Effector memory CD8-positive, alpha-beta T cell (primary cell): ENCODE measurements at regions not wholly inside any gene's neighbourhood (a gene's known extent, or its start where the extent isn't known, plus 50 kb on each side); places are given as distances from the start of the nearest gene placed in this dataset.

Experiments
- ATAC-seq: fragments of 150-1000 bp; cut with Tn5 transposase; replicated peaks from 2 replicates; pipeline ENCODE4 v1.10.0; 2021; ENCODE audit warnings: mild to moderate bottlenecking, moderate library complexity
- DNase-seq, 3 experiments: peaks; one replicate each; pipeline ENCODE4 v3.0.0; 2021
- H3K27ac Mint-ChIP-seq, 2 donors: one replicate each; pipeline ENCODE4 v1.8.0; 2022; ENCODE audit warnings: mild to moderate bottlenecking in 2 of 2, mixed read lengths in 2 of 2, moderate library complexity in 2 of 2
- H3K27me3 Mint-ChIP-seq, 2 donors: one replicate each; pipeline ENCODE4 v1.8.0; 2022; ENCODE audit warnings: mixed read lengths in 2 of 2
- H3K36me3 Mint-ChIP-seq: one replicate; pipeline ENCODE4 v1.8.0; 2022; ENCODE audit warnings: mild to moderate bottlenecking, moderate library complexity, mixed read lengths; ENCODE audit not compliant: insufficient read depth
- H3K4me1 Mint-ChIP-seq, 2 donors: one replicate each; pipeline ENCODE4 v1.8.0; 2022; ENCODE audit warnings: low read depth in 2 of 2, mixed read lengths in 2 of 2
- H3K4me3 Mint-ChIP-seq, 2 donors: one replicate each; pipeline ENCODE4 v1.8.0; 2022; ENCODE audit warnings: mild to moderate bottlenecking in 2 of 2, mixed read lengths in 2 of 2, moderate library complexity in 2 of 2
- H3K9me3 Mint-ChIP-seq, 2 donors: one replicate each; pipeline ENCODE4 v1.8.0; 2022; ENCODE audit warnings: mixed read lengths in 2 of 2

GRCh38 chr12:4112734-4113325, 160.7 kb upstream of the CCND2 start:
- Mint-ChIP-seq H3K9me3 (no peaks in the 10 kb centered on the region), H3K27me3 (peaks cover 0 to 38% of the 10 kb centered on the region in 2 donors), H3K4me3 (no peak overlapping the region), H3K36me3 (peaks cover 3% of the 10 kb centered on the region), H3K27ac (no peak overlapping the region), H3K4me1 (peaks cover 11 to 14% of the 10 kb centered on the region in 2 donors)
- DNase-seq (no peak), ATAC-seq (no peak)

DNA sequence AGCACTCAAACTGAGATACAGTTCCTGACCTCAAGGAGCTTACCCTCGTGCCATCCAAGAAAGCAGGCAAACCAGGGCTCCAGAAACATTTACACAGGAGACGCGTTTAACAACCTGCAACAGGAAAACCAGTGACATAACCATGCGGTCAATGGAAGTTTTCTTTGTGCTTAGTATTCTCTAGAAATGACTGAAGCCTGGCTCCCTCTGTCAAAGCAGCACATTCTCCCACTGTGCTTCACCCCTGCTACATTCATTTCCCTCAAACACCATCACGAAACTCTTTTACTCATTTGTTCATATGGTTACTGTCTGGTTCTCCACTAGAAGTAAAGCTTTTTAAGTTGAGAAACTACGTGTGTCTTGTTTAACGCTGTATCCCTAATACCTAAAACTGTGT, 161.3 kb upstream of the CCND2 start:
- peaks cover 12 to 16% of the 10 kb centered on the region in 2 donors for H3K4me1 Mint-ChIP-seq
- peaks cover 3% of the 10 kb centered on the region for H3K36me3 Mint-ChIP-seq
- ATAC-seq (no peak), DNase-seq (no peak)
- H3K27me3 Mint-ChIP-seq, result peaks cover 0 to 38% of the 10 kb centered on the region in 2 donors
- H3K4me3 Mint-ChIP-seq, result no peak overlapping the region
- H3K27ac Mint-ChIP-seq, result no peak overlapping the region
- H3K9me3 Mint-ChIP-seq, result no peaks in the 10 kb centered on the region

- H3K4me1 Mint-ChIP-seq, result peaks cover 20 to 22% of the 10 kb centered on the region in 2 donors
- ATAC-seq, result no peak
- no peaks in the 10 kb centered on the region for H3K9me3 Mint-ChIP-seq
- no peak for DNase-seq
- H3K27ac Mint-ChIP-seq, result no peak overlapping the region
- peaks cover 3% of the 10 kb centered on the region for H3K36me3 Mint-ChIP-seq
- H3K27me3 Mint-ChIP-seq, result peaks cover 0 to 37% of the 10 kb centered on the region in 2 donors
- H3K4me3 Mint-ChIP-seq, result no peak overlapping the region
Measured at GRCh38 chr12:4111010-4111409, 162.6 kb upstream of the CCND2 start.

DNA sequence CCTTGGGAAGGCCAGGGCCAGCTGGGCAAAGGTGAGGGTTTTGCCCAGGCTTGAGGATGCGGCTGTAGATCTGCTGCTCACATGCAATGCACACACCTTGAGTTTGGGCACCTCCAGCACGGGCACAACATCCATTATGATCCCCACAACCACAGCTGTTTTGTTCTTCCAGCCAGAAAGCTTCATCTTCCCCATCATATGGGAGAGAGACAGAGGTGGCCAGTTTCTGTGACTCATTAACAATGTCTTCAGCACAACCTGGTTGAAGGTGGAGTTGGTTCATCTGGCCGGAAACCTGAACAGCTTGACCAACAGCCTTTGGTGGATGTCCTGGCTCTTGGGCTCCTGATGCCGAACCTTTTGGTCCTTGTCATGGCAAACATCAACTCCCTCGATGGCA, 163.7 kb upstream of the CCND2 start:
- DNase-seq (no peak), ATAC-seq (no peak)
- Mint-ChIP-seq H3K9me3 (no peaks in the 10 kb centered on the region), H3K4me1 (peaks cover 12 to 13% of the 10 kb centered on the region in 2 donors), H3K27ac (peak overlapping the region in 1 of 2 donors; percentile 3), H3K36me3 (no peaks in the 10 kb centered on the region), H3K4me3 (no peak overlapping the region), H3K27me3 (peaks cover 0 to 25% of the 10 kb centered on the region in 2 donors)

DNA sequence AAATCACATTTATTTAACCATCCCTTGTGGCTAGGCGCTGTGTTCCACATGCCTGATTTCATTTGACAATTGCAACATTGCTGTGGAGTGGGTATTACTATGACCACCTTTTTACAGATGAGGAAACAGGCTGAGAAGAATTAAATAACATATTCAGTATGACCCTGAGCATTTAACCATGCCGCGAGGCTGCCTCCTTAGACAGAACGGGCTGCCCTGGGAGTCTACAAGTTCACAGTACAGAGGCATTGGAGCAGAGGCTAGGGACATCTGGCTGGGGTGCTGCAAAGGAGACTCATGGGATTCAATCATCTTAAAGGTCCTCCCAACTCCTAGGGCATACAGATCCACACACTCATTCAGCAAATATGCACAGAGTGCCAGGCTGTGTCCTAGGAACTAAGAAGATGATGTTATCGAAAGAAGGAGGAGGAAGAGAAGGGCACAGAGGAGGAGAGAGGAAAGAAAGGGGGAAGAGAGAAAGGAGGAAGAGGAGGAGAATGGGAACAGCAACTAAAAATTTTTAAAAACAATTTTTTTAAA, 164.7 kb upstream of the CCND2 start:
- Mint-ChIP-seq H3K27me3 (peaks cover under 1 to 24% of the 10 kb centered on the region in 2 donors), H3K27ac (peak overlapping the region in 1 of 2 donors; percentile 3), H3K4me3 (no peak overlapping the region), H3K9me3 (no peaks in the 10 kb centered on the region), H3K4me1 (peaks cover 10 to 13% of the 10 kb centered on the region in 2 donors), H3K36me3 (no peaks in the 10 kb centered on the region)
- ATAC-seq, result no peak
- DNase-seq, result no peak

GRCh38 chr12:4107911-4108697, 165.5 kb upstream of the CCND2 start:
- DNase-seq, result no peak
- H3K4me3 Mint-ChIP-seq, result no peak overlapping the region
- peaks cover 4 to 24% of the 10 kb centered on the region in 2 donors for H3K27me3 Mint-ChIP-seq
- no peak for ATAC-seq
- no peaks in the 10 kb centered on the region for H3K36me3 Mint-ChIP-seq
- no peaks in the 10 kb centered on the region for H3K9me3 Mint-ChIP-seq
- H3K27ac Mint-ChIP-seq, result peak overlapping the region in 1 of 2 donors; percentile 83
- peaks cover 10 to 13% of the 10 kb centered on the region in 2 donors for H3K4me1 Mint-ChIP-seq

GRCh38 chr12:4107436-4107878, 166.1 kb upstream of the CCND2 start:
- H3K4me1 Mint-ChIP-seq, result peaks cover 10 to 13% of the 10 kb centered on the region in 2 donors
- H3K4me3 Mint-ChIP-seq, result peak overlapping the region in 1 of 2 donors; percentile 23
- H3K27ac Mint-ChIP-seq, result peak overlapping the region; percentile 54 to 83
- peak; percentile 69 to 78 (median 75) for DNase-seq
- H3K9me3 Mint-ChIP-seq, result no peaks in the 10 kb centered on the region
- peak; percentile 99 for ATAC-seq
- H3K36me3 Mint-ChIP-seq, result no peaks in the 10 kb centered on the region
- H3K27me3 Mint-ChIP-seq, result peaks cover 4 to 23% of the 10 kb centered on the region in 2 donors

- Mint-ChIP-seq H3K4me3 (peak overlapping the region in 1 of 2 donors; percentile 40), H3K27ac (peak overlapping the region; percentile 54 to 83), H3K9me3 (no peaks in the 10 kb centered on the region), H3K27me3 (peaks cover 4 to 15% of the 10 kb centered on the region in 2 donors), H3K36me3 (no peaks in the 10 kb centered on the region), H3K4me1 (peaks cover 10 to 11% of the 10 kb centered on the region in 2 donors)
- ATAC-seq (peak; percentile 45), DNase-seq (no peak)
Measured at GRCh38 chr12:4106621-4107020, 166.9 kb upstream of the CCND2 start.

GRCh38 chr12:4104722-4105244, 168.8 kb upstream of the CCND2 start:
- no peak for ATAC-seq
- H3K27me3 Mint-ChIP-seq, result peaks cover 8 to 18% of the 10 kb centered on the region in 2 donors
- H3K27ac Mint-ChIP-seq, result no peak overlapping the region

DNA sequence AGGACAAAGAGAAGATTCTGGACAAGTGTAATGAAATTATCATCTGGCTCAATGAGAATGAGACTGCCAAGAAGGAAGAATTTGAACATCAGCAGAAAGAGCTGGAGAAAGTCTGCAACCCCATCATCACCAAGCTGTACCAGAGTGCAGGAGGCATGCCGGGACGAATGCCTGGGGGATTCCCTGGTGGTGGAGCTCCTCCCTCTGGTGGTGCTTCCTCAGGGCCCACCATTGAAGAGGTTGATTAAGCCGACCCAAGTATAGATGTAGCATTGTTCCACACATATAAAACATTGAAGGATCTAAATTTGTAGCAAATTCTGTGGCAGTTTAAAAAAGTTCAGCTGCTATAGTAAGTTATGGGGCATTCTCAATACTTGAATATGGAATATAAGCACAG, 174.3 kb upstream of the CCND2 start:
- no peaks in the 10 kb centered on the region for H3K36me3 Mint-ChIP-seq
- H3K9me3 Mint-ChIP-seq, result no peaks in the 10 kb centered on the region
- no peak for ATAC-seq
- DNase-seq, result no peak
- H3K4me1 Mint-ChIP-seq, result no peaks in the 10 kb centered on the region
- H3K27ac Mint-ChIP-seq, result no peak overlapping the region
- H3K4me3 Mint-ChIP-seq, result no peak overlapping the region
- peaks cover 20 to 28% of the 10 kb centered on the region in 2 donors for H3K27me3 Mint-ChIP-seq

More at GRCh38 chr12:4104722-4105244, 168.8 kb upstream of the CCND2 start:
- DNase-seq, result no peak
- Mint-ChIP-seq H3K4me1 (peaks cover 10 to 11% of the 10 kb centered on the region in 2 donors), H3K4me3 (no peak overlapping the region), H3K36me3 (no peaks in the 10 kb centered on the region), H3K9me3 (no peaks in the 10 kb centered on the region)

- Mint-ChIP-seq H3K4me3 (no peak overlapping the region), H3K36me3 (no peaks in the 10 kb centered on the region), H3K27ac (no peak overlapping the region), H3K27me3 (peaks cover 17 to 25% of the 10 kb centered on the region in 2 donors), H3K4me1 (no peaks in the 10 kb centered on the region), H3K9me3 (no peaks in the 10 kb centered on the region)
- DNase-seq, result no peak
- ATAC-seq, result no peak
Measured at GRCh38 chr12:4091016-4091743, 182.4 kb upstream of the CCND2 start.

DNA sequence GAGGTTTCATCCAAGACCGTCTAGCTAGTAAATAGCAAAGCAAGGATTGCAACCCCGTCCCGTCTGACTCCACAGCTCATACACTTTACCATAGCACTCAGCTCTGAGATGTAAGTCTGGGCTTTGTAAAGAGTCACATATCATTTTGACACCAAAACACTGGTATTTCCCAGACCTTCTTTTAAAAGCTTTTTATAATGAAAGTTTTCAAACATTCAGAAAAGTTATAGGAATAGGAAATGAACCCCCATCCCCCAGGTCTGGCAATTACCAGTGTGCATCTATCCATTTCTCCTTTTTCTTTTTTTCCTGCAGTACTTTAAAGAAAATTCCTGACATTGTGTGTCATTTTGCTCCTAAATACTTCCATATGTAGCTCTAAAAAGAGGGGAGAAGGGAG, 183.6 kb upstream of the CCND2 start:
- Mint-ChIP-seq H3K27me3 (peaks cover 17 to 25% of the 10 kb centered on the region in 2 donors), H3K36me3 (no peaks in the 10 kb centered on the region), H3K4me3 (no peak overlapping the region), H3K27ac (no peak overlapping the region), H3K9me3 (no peaks in the 10 kb centered on the region), H3K4me1 (no peaks in the 10 kb centered on the region)
- ATAC-seq (no peak), DNase-seq (no peak)

DNA sequence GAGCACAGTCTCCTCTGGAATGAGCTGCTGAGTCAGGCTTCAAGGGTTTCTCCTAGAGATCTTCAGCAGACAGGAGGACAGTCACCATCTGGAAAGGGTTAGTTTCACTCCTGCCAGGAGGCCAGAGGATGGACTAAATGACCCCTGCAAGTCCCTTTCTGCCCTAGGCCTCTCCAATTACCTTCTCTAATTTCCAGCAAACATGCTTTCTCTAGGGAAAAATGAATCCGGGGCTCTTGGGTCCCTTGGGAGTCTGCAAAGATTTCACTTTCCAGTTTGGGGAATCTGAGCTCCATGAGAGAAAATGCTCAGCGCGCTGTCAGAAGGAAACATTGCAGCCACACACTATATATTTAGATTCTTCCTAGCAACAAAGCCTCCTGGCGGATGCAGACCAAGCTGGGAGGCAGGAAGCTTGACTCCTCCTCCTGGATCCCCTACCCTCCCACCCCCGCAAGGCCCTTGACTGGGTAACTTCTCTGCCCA, 184.4 kb upstream of the CCND2 start:
- H3K9me3 Mint-ChIP-seq, result no peaks in the 10 kb centered on the region
- peaks cover 18 to 23% of the 10 kb centered on the region in 2 donors for H3K27me3 Mint-ChIP-seq
- no peaks in the 10 kb centered on the region for H3K36me3 Mint-ChIP-seq
- H3K4me3 Mint-ChIP-seq, result no peak overlapping the region
- H3K4me1 Mint-ChIP-seq, result no peaks in the 10 kb centered on the region
- no peak overlapping the region for H3K27ac Mint-ChIP-seq
- DNase-seq (no peak), ATAC-seq (no peak)
